ENCODE measurements at regions not wholly inside any gene's neighbourhood (a gene's known extent, or its start where the extent isn't known, plus 50 kb on each side); places are given as distances from the start of the nearest gene placed in this dataset.

- no peak for TF ChIP-seq CTCF (IDR thresholded peaks at IDR 0.05; ENCODE audit: borderline replicate concordance, extremely low read depth, low read length, poor library complexity, severe bottlenecking)
- no peak for TF ChIP-seq EZH2 (IDR thresholded peaks at IDR 0.05; ENCODE audit: borderline replicate concordance, low read depth, low read length, severe bottlenecking)
These were observed 169.3 kb upstream of the LRRN1 start for GRCh38 chr3:3629911-3630310.
